GM23248 (cell line): ENCODE measurements at regions not wholly inside any gene's neighbourhood (a gene's known extent, or its start where the extent isn't known, plus 50 kb on each side); places are given as distances from the start of the nearest gene placed in this dataset.

Experiments
- EZH2 ChIP-seq: fragments of 200-600 bp; sonication (generic); IDR thresholded peaks from 2 replicates; pipeline ENCODE4 v1.6.1; 2018; ENCODE audit warnings: antibody characterized with exemption, mild to moderate bottlenecking; ENCODE audit not compliant: insufficient read depth, poor library complexity, severe bottlenecking
- EZH2phosphoT487 ChIP-seq: fragments of 200-600 bp; sonication (generic); IDR thresholded peaks from 2 replicates; pipeline ENCODE4 v1.6.1; 2018; ENCODE audit warnings: antibody characterized with exemption, moderate library complexity, mild to moderate bottlenecking, low read depth; ENCODE audit not compliant: insufficient read depth

DNA sequence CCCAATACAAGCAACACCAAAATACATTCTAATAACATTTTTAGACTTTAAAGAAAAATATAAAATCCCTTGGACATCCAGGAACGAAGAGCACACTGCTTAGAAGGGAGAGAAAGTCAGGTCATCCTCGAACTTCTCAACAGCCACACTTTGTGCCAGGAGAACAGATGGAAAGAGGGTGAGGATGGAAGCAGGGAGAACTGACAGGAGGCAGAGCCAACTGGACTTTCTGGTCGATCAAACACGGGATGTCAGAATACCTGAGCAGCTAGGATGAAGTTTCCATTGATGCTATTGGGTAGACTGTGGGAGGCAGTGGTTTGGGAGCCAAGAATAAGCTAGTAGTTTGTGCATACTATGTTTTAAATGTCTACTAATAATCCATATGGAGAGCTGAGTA, 111.4 kb downstream of the TOMM20 start:
- TF ChIP-seq EZH2 (no peak), EZH2phosphoT487 (no peak)
